PC-9 (cell line): ENCODE measurements at regions not wholly inside any gene's neighbourhood (a gene's known extent, or its start where the extent isn't known, plus 50 kb on each side); places are given as distances from the start of the nearest gene placed in this dataset.

Experiments
- CTCF ChIP-seq: fragments of 200-600 bp; sonication (generic); conservative IDR thresholded peaks from 2 replicates; pipeline ENCODE4 v1.6.1; 2017; ENCODE audit warnings: mixed run types, antibody characterized with exemption, mild to moderate bottlenecking, moderate library complexity
- EZH2 ChIP-seq: fragments of 200-600 bp; sonication (generic); IDR thresholded peaks from 2 replicates; pipeline ENCODE4 v1.8.0; 2017; ENCODE audit warnings: antibody characterized with exemption, low read depth

DNA sequence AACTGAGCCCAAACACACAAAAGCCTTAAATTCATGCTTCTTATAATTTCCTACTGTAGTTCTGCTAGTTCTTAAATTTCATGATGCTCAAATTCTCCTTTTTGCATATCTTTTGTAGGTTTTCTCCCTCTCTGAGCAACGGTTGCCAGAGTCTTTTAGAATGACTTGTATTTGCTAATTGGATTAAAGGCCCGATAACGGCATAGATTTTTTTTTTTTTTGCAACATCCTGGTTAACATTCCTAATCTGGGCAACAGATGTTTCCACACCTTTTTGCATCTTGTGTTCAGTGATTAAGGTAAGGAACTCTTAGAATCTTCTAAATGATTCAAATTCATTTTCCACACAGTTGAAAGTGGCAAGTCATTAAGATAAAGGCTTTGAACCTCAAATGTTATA lies 66.3 kb upstream of the ADGRG2 start:
- TF ChIP-seq CTCF (no peak), EZH2 (no peak)
